GM11168 (cell line): ENCODE measurements at regions not wholly inside any gene's neighbourhood (a gene's known extent, or its start where the extent isn't known, plus 50 kb on each side); places are given as distances from the start of the nearest gene placed in this dataset.

Experiments used
- in situ Hi-C: fragments of 300-500 bp; cut with MboI; formaldehyde crosslinking; loops from one replicate; pipeline ENCODE4 v1.12.0; 2022; ENCODE audit warnings: low sequenced_read_pairs; ENCODE audit not compliant: unreplicated experiment

GRCh38 chr9:116027951-116028350 lies 125.6 kb upstream of the PAPPA start:
- in situ Hi-C loops: no loop called here

- in situ Hi-C loops: no loop called here
These were observed 123.1 kb upstream of the PAPPA start for GRCh38 chr9:116030517-116030916.

- in situ Hi-C loops: no loop called here
These were observed 120.7 kb upstream of the PAPPA start for GRCh38 chr9:116032683-116033440.

- in situ Hi-C loops: no loop called here
These were observed 114.3 kb upstream of the PAPPA start for GRCh38 chr9:116039312-116039711.

GRCh38 chr9:116039893-116040292 lies 113.7 kb upstream of the PAPPA start:
- in situ Hi-C loops: no loop called here

GRCh38 chr9:116042321-116042720 lies 111.3 kb upstream of the PAPPA start:
- in situ Hi-C loops: no loop called here

- in situ Hi-C loops: no loop called here
These were observed 108.5 kb upstream of the PAPPA start for GRCh38 chr9:116045083-116045482.

- in situ Hi-C loops: no loop called here
These were observed 105.5 kb upstream of the PAPPA start for GRCh38 chr9:116048081-116048480.

GRCh38 chr9:116049456-116049855 lies 104.1 kb upstream of the PAPPA start:
- in situ Hi-C loops: no loop called here

- in situ Hi-C loops: no loop called here
These were observed 102.1 kb upstream of the PAPPA start for GRCh38 chr9:116051528-116051927.

GRCh38 chr9:116055536-116055935 lies 98.1 kb upstream of the PAPPA start:
- in situ Hi-C loops: no loop called here

GRCh38 chr9:116057371-116057770 lies 96.2 kb upstream of the PAPPA start:
- in situ Hi-C loops: no loop called here

- in situ Hi-C loops: no loop called here
These were observed 95.2 kb upstream of the PAPPA start for GRCh38 chr9:116058421-116058820.

- in situ Hi-C loops: no loop called here
These were observed 94.1 kb upstream of the PAPPA start for GRCh38 chr9:116059466-116059865.

GRCh38 chr9:116060631-116061030 lies 93.0 kb upstream of the PAPPA start:
- in situ Hi-C loops: no loop called here

GRCh38 chr9:116061546-116062205 lies 91.9 kb upstream of the PAPPA start:
- in situ Hi-C loops: no loop called here

- in situ Hi-C loops: no loop called here
These were observed 91.4 kb upstream of the PAPPA start for GRCh38 chr9:116062206-116062550.

- in situ Hi-C loops: no loop called here
These were observed 88.6 kb upstream of the PAPPA start for GRCh38 chr9:116064970-116065369.

- in situ Hi-C loops: no loop called here
These were observed 87.4 kb upstream of the PAPPA start for GRCh38 chr9:116066221-116066620.

GRCh38 chr9:116067566-116067965 lies 86.0 kb upstream of the PAPPA start:
- in situ Hi-C loops: no loop called here

GRCh38 chr9:116070256-116070914 lies 83.2 kb upstream of the PAPPA start:
- in situ Hi-C loops: no loop called here
